Body of pancreas (tissue), 4 donors: ENCODE measurements at regions not wholly inside any gene's neighbourhood (a gene's known extent, or its start where the extent isn't known, plus 50 kb on each side); places are given as distances from the start of the nearest gene placed in this dataset.

Source experiments
- CTCF ChIP-seq, 7 experiments: fragments of 450-650 bp in 4 of 7; fragments of 200-600 bp in 3 of 7; sonication (generic) in 3 of 7; IDR thresholded peaks; one replicate each; pipeline ENCODE4 v1.5.1; 2016 to 2019; ENCODE audit warnings: antibody characterized with exemption in 7 of 7
- POLR2A ChIP-seq, 3 donors: fragments of 450-650 bp; IDR thresholded peaks; one replicate each; pipeline ENCODE4 v1.6.1; 2016; ENCODE audit warnings: antibody characterized with exemption in 3 of 3, mild to moderate bottlenecking in 2 of 3

DNA sequence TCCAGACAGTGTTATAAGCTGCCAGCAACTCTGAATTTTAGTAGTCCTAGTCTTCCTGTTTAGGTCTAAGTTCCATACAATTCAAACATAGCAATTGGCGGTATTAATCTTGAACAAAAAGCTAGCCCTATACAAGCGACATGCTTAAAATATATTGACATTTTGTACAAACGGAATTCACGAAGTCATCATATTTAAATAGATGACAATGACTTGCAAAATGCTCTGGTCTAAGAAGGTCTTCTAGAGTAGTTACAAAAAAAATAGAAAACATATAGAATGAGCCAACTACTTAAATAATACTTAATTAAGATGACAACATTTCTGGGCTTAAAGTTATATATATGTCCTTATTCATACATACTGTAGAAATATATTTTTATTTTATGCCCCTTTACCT is 446.6 kb downstream of the ANKRD7 start:
- no peak for TF ChIP-seq CTCF (IDR thresholded peaks at IDR 0.05)
- no peak for TF ChIP-seq POLR2A (IDR thresholded peaks at IDR 0.05)
